ENCODE measurements at regions not wholly inside any gene's neighbourhood (a gene's known extent, or its start where the extent isn't known, plus 50 kb on each side); places are given as distances from the start of the nearest gene placed in this dataset.

DNA sequence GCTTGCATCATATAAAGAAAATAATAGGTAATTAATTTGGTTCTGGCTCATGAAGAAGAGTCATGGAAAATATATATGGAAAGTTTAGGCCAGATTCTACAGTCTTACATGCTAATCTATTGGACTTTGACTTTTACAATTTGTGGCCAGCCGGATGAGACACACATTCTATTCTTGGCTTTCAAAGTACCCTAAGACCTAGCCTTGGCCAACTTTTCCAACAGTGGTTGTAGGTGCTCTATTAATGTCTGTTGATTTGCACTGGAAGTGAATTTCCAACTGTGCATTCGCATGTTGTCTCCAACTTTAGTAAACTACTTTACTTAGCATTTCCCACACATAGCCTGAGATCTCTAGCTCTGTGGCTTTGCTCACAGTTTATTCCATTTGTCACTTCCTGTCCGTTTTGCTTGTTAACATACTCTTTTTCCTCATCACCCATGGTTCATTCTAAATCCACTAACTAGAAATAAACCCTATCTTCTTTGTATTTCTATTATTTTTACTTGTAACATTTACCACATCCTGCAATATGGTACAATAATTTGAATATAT, 644.0 kb downstream of the PTPRC start:
- Mint-ChIP-seq H3K9me3 (no peaks in the 10 kb centered on the region), H3K4me1 (peaks cover 0 to 8% (median 0%) of the 10 kb centered on the region in 3 donors), H3K4me3 (no peak overlapping the region), H3K27ac (no peak overlapping the region), H3K36me3 (no peaks in the 10 kb centered on the region), H3K27me3 (peaks cover 8% of the 10 kb centered on the region in 2 donors)
- Histone ChIP-seq H3K27me3 (replicated peaks in 1 of 2; ENCODE audit: control insufficient read depth in 2 of 2, extremely low read depth in 1 of 2, insufficient read depth in 2 of 2, low read length in 1 of 2) (no peaks in the 10 kb centered on the region), H3K4me3 (ENCODE audit: control insufficient read depth in 1 of 2, extremely low read depth in 1 of 2, low read length in 1 of 2) (no peak overlapping the region), H3K27ac (ENCODE audit: low read length) (no peak overlapping the region), H3K4me1 (ENCODE audit: control insufficient read depth in 1 of 2, extremely low read depth in 1 of 2, insufficient read depth in 2 of 2, low read length in 2 of 2) (peaks cover 0 to 2% of the 10 kb centered on the region in 2 experiments), H3K36me3 (ENCODE audit: control insufficient read depth in 2 of 2, extremely low read depth in 1 of 2, insufficient read depth in 1 of 2, low read length in 1 of 2) (no peaks in the 10 kb centered on the region), H3K9me3 (no peaks in the 10 kb centered on the region)
- POLR2A ChIA-PET, result no interaction called here
- DNase-seq (no peak), ATAC-seq (replicated peaks in 1 of 4) (no peak)
- 19% methylated on average over 2 of the region's 3 CpGs for WGBS (ENCODE audit: insufficient coverage)
- CTCF ChIA-PET, result no interaction called here

- DNase-seq (no peak), ATAC-seq (replicated peaks in 1 of 4) (no peak)
- no peaks in the 10 kb centered on the region for H3K27me3 ChIP-seq (replicated peaks in 1 of 2; ENCODE audit: control insufficient read depth in 2 of 2, extremely low read depth in 1 of 2, insufficient read depth in 2 of 2, low read length in 1 of 2)
- CTCF ChIA-PET, result no interaction called here
- Mint-ChIP-seq H3K4me1 (peaks cover 0 to 8% (median 0%) of the 10 kb centered on the region in 3 donors), H3K36me3 (no peaks in the 10 kb centered on the region), H3K4me3 (no peak overlapping the region), H3K27me3 (peaks cover 8% of the 10 kb centered on the region in 2 donors), H3K9me3 (no peaks in the 10 kb centered on the region), H3K27ac (no peak overlapping the region)
- no peaks in the 10 kb centered on the region for H3K9me3 ChIP-seq
- POLR2A ChIA-PET, result no interaction called here
- peaks cover 0 to 2% of the 10 kb centered on the region in 2 experiments for H3K4me1 ChIP-seq (ENCODE audit: control insufficient read depth in 1 of 2, extremely low read depth in 1 of 2, insufficient read depth in 2 of 2, low read length in 2 of 2)
- H3K27ac ChIP-seq (ENCODE audit: low read length), result no peak overlapping the region
- no peak overlapping the region for H3K4me3 ChIP-seq (ENCODE audit: control insufficient read depth in 1 of 2, extremely low read depth in 1 of 2, low read length in 1 of 2)
- WGBS (ENCODE audit: insufficient coverage), result no CpG with 5 or more reads among the region's 2 CpGs
- H3K36me3 ChIP-seq (ENCODE audit: control insufficient read depth in 2 of 2, extremely low read depth in 1 of 2, insufficient read depth in 1 of 2, low read length in 1 of 2), result no peaks in the 10 kb centered on the region
Observed at GRCh38 chr1:199283794-199284193, 645.0 kb downstream of the PTPRC start.

DNA sequence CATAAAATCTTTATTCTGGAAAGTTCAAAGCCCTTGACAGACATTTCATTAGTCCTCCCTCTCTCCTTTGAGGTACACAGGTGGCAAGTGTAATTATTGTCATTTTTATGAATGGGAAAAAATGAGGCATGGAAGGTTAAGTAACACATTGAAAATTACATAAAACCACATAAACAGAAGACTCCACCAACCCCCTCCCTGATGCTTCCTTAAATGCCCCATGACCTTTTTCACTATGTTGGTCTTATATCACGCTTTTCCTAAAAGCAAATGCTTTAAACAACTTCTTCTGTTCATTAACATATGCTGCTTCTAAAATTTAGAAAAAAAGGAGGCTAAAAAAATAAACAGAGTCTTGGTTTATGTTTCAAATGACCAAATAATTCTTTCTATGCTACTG, 648.4 kb downstream of the PTPRC start:
- no peaks in the 10 kb centered on the region for H3K9me3 ChIP-seq
- H3K27me3 Mint-ChIP-seq, result peaks cover 10 to 11% of the 10 kb centered on the region in 2 donors
- no peak overlapping the region for H3K4me3 Mint-ChIP-seq

DNA sequence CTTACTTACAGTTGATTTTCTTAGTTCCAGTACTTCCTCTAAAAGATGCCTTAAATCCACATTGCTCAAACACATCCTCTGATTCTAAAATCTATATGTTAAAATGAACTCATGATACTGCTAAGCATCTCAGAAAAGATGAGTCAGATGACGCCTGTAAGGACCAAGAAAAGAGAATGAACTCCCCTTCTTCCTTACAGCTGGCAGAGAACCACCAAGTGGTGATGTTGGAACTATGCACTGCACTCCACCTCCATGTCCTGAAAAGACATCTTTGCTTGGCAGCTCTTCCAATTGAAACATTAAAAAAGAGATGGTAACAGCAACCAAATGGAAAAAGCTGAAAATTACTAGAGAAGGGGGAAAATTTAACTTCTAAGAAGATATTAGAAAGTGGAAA, 648.8 kb downstream of the PTPRC start:
- CTCF ChIA-PET, result no interaction called here
- WGBS (ENCODE audit: insufficient coverage), result no CpG with 5 or more reads among the region's 1 CpG

More for the DNA sequence above, 648.4 kb downstream of the PTPRC start:
- Histone ChIP-seq H3K27ac (ENCODE audit: low read length) (no peak overlapping the region), H3K27me3 (replicated peaks in 1 of 2; ENCODE audit: control insufficient read depth in 2 of 2, extremely low read depth in 1 of 2, insufficient read depth in 2 of 2, low read length in 1 of 2) (no peaks in the 10 kb centered on the region), H3K4me1 (ENCODE audit: control insufficient read depth in 1 of 2, extremely low read depth in 1 of 2, insufficient read depth in 2 of 2, low read length in 2 of 2) (peaks cover 0 to 2% of the 10 kb centered on the region in 2 experiments), H3K36me3 (ENCODE audit: control insufficient read depth in 2 of 2, extremely low read depth in 1 of 2, insufficient read depth in 1 of 2, low read length in 1 of 2) (no peaks in the 10 kb centered on the region), H3K4me3 (ENCODE audit: control insufficient read depth in 1 of 2, extremely low read depth in 1 of 2, low read length in 1 of 2) (no peak overlapping the region)
- ATAC-seq (replicated peaks in 1 of 4) (no peak), DNase-seq (no peak)
- POLR2A ChIA-PET, result no interaction called here
- H3K9me3 Mint-ChIP-seq, result no peaks in the 10 kb centered on the region
- no CpG with 5 or more reads among the region's 1 CpG for WGBS (ENCODE audit: insufficient coverage)
- H3K4me1 Mint-ChIP-seq, result peaks cover 0 to 8% (median 0%) of the 10 kb centered on the region in 3 donors
- no peak overlapping the region for H3K27ac Mint-ChIP-seq
- CTCF ChIA-PET, result interaction anchor here in 1 of 2 donors (0.6 kb wide), 1 partner anchor 1272 kb away, joined by 3 read pairs; no protein-coding TSS in a partner anchor
- H3K36me3 Mint-ChIP-seq, result no peaks in the 10 kb centered on the region

GRCh38 chr1:199290186-199290585, 651.3 kb downstream of the PTPRC start:
- no peak for DNase-seq
- Mint-ChIP-seq H3K9me3 (no peaks in the 10 kb centered on the region), H3K27ac (no peak overlapping the region), H3K4me1 (no peaks in the 10 kb centered on the region), H3K36me3 (no peaks in the 10 kb centered on the region), H3K27me3 (peaks cover 9 to 12% of the 10 kb centered on the region in 2 donors), H3K4me3 (no peak overlapping the region)
- H3K4me1 ChIP-seq (ENCODE audit: control insufficient read depth in 1 of 2, extremely low read depth in 1 of 2, insufficient read depth in 2 of 2, low read length in 2 of 2), result no peaks in the 10 kb centered on the region
- no peaks in the 10 kb centered on the region for H3K27me3 ChIP-seq (replicated peaks in 1 of 2; ENCODE audit: control insufficient read depth in 2 of 2, extremely low read depth in 1 of 2, insufficient read depth in 2 of 2, low read length in 1 of 2)
- no peaks in the 10 kb centered on the region for H3K36me3 ChIP-seq (ENCODE audit: control insufficient read depth in 2 of 2, extremely low read depth in 1 of 2, insufficient read depth in 1 of 2, low read length in 1 of 2)
- no peak for ATAC-seq (replicated peaks in 1 of 4)
- H3K27ac ChIP-seq (ENCODE audit: low read length), result no peak overlapping the region
- POLR2A ChIA-PET, result interaction anchor here in 1 of 2 donors (0.5 kb wide), 1 partner anchor 659 kb away, joined by 4 read pairs; no protein-coding TSS in a partner anchor
- no peaks in the 10 kb centered on the region for H3K9me3 ChIP-seq
- CTCF ChIA-PET, result no interaction called here
- H3K4me3 ChIP-seq (ENCODE audit: control insufficient read depth in 1 of 2, extremely low read depth in 1 of 2, low read length in 1 of 2), result no peak overlapping the region

More for the DNA sequence above, 648.8 kb downstream of the PTPRC start:
- Histone ChIP-seq H3K4me3 (ENCODE audit: control insufficient read depth in 1 of 2, extremely low read depth in 1 of 2, low read length in 1 of 2) (no peak overlapping the region), H3K36me3 (ENCODE audit: control insufficient read depth in 2 of 2, extremely low read depth in 1 of 2, insufficient read depth in 1 of 2, low read length in 1 of 2) (no peaks in the 10 kb centered on the region), H3K4me1 (ENCODE audit: control insufficient read depth in 1 of 2, extremely low read depth in 1 of 2, insufficient read depth in 2 of 2, low read length in 2 of 2) (peaks cover 0 to 2% of the 10 kb centered on the region in 2 experiments), H3K9me3 (no peaks in the 10 kb centered on the region), H3K27me3 (replicated peaks in 1 of 2; ENCODE audit: control insufficient read depth in 2 of 2, extremely low read depth in 1 of 2, insufficient read depth in 2 of 2, low read length in 1 of 2) (no peaks in the 10 kb centered on the region), H3K27ac (ENCODE audit: low read length) (no peak overlapping the region)
- Mint-ChIP-seq H3K27me3 (peaks cover 10 to 11% of the 10 kb centered on the region in 2 donors), H3K27ac (no peak overlapping the region), H3K36me3 (no peaks in the 10 kb centered on the region), H3K4me1 (peaks cover 0 to 6% (median 0%) of the 10 kb centered on the region in 3 donors), H3K4me3 (no peak overlapping the region), H3K9me3 (no peaks in the 10 kb centered on the region)
- POLR2A ChIA-PET, result no interaction called here
- DNase-seq, result no peak
- no peak for ATAC-seq (replicated peaks in 1 of 4)

DNA sequence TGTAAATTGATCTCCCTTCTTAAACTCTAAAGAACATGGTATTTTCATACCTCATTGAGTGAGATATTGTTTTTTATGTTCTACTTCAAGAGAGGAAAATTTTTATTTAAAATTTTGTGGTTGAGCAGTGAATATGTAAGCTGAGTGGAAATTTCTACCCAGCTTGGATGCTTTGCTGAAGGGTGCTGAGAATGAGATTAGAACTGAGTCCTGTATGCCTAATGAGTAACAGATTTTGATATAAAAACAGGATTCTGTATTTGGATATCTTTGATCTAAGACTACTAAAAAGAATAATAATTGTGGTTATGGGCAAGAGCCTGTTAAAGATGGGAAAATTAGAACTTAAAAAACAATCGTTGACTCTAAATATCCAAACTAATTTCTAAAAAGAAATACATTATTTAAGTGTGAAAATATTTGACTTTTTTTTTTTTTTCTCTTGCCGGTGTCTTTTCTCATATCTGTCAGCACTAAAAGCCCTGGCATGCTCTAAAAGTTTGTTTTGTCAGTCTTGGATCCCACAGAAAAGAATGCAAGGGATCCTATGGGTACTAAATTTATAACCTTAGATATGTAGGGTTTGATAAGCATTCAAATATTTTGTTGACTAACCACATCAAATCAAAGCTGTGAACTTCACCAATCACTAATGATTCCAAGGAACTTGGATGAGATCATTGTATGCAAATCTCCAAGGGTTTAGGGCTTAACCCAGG, 652.3 kb downstream of the PTPRC start:
- Mint-ChIP-seq H3K36me3 (no peaks in the 10 kb centered on the region), H3K4me3 (no peak overlapping the region), H3K27ac (no peak overlapping the region), H3K27me3 (peaks cover 7 to 8% of the 10 kb centered on the region in 2 donors), H3K9me3 (no peaks in the 10 kb centered on the region), H3K4me1 (no peaks in the 10 kb centered on the region)
- no peak overlapping the region for H3K4me3 ChIP-seq (ENCODE audit: control insufficient read depth in 1 of 2, extremely low read depth in 1 of 2, low read length in 1 of 2)
- CTCF ChIA-PET, result no interaction called here
- no peak for ATAC-seq (replicated peaks in 1 of 4)
- no peaks in the 10 kb centered on the region for H3K9me3 ChIP-seq
- DNase-seq, result no peak
- WGBS (ENCODE audit: insufficient coverage), result no CpG with 5 or more reads among the region's 2 CpGs
- POLR2A ChIA-PET, result no interaction called here
- H3K36me3 ChIP-seq (ENCODE audit: control insufficient read depth in 2 of 2, extremely low read depth in 1 of 2, insufficient read depth in 1 of 2, low read length in 1 of 2), result no peaks in the 10 kb centered on the region
- H3K4me1 ChIP-seq (ENCODE audit: control insufficient read depth in 1 of 2, extremely low read depth in 1 of 2, insufficient read depth in 2 of 2, low read length in 2 of 2), result no peaks in the 10 kb centered on the region
- H3K27ac ChIP-seq (ENCODE audit: low read length), result no peak overlapping the region
- H3K27me3 ChIP-seq (replicated peaks in 1 of 2; ENCODE audit: control insufficient read depth in 2 of 2, extremely low read depth in 1 of 2, insufficient read depth in 2 of 2, low read length in 1 of 2), result no peaks in the 10 kb centered on the region
